DND-41 (cell line): ENCODE measurements at regions not wholly inside any gene's neighbourhood (a gene's known extent, or its start where the extent isn't known, plus 50 kb on each side); places are given as distances from the start of the nearest gene placed in this dataset.

Experiments used
- ATAC-seq: fragments of 200-7000 bp; cut with Tn5 transposase; 3 replicates; pipeline ENCODE4 v1.9.1; 2021; ENCODE audit warnings: low read depth; ENCODE audit not compliant: insufficient read depth
- DNase-seq: peaks from one replicate; pipeline ENCODE4 v3.0.0-alpha.2; 2020
- H2AFZ ChIP-seq: 2 replicates; pipeline ENCODE4 v1.6.0; 2012; ENCODE audit warnings: low read depth, low read length
- H3K27ac ChIP-seq: 2 replicates; pipeline ENCODE4 v1.5.1; 2012; ENCODE audit warnings: low read length, inconsistent platforms
- H3K27me3 ChIP-seq: fragments of 200-600 bp; sonication (generic); 2 replicates; pipeline ENCODE4 v1.6.0; 2012; ENCODE audit warnings: low read length, mild to moderate bottlenecking, inconsistent platforms; ENCODE audit not compliant: insufficient read depth, poor library complexity
- H3K36me3 ChIP-seq: 2 replicates; pipeline ENCODE4 v1.5.1; 2012; ENCODE audit warnings: low read length, inconsistent platforms; ENCODE audit not compliant: insufficient read depth
- H3K4me1 ChIP-seq: 2 replicates; pipeline ENCODE4 v1.5.1; 2012; ENCODE audit warnings: mild to moderate bottlenecking, low read length; ENCODE audit not compliant: insufficient read depth
- H3K4me2 ChIP-seq: 2 replicates; pipeline ENCODE4 v1.6.0; 2012; ENCODE audit warnings: mild to moderate bottlenecking, moderate library complexity, low read length, inconsistent platforms; ENCODE audit not compliant: insufficient read depth
- H3K4me3 ChIP-seq, 2 experiments: fragments of 200-600 bp in 1 of 2; shearing (Covaris generic) in 1 of 2; 2 replicates each; pipeline ENCODE4 v1.5.1; 2012 to 2016; ENCODE audit warnings: inconsistent platforms in 2 of 2, low read length in 2 of 2, mild to moderate bottlenecking in 2 of 2, low read depth in 1 of 2, moderate library complexity in 1 of 2
- H3K79me2 ChIP-seq: 2 replicates; pipeline ENCODE4 v1.6.0; 2012; ENCODE audit warnings: low read length, inconsistent platforms; ENCODE audit not compliant: insufficient read depth
- H3K9ac ChIP-seq: 2 replicates; pipeline ENCODE4 v1.6.0; 2012; ENCODE audit warnings: low read depth, mild to moderate bottlenecking, inconsistent platforms, low read length, moderate library complexity
- H3K9me3 ChIP-seq: 2 replicates; pipeline ENCODE4 v1.5.1; 2012; ENCODE audit warnings: low read length, moderate library complexity, mild to moderate bottlenecking, inconsistent platforms; ENCODE audit not compliant: insufficient read depth, severe bottlenecking
- H4K20me1 ChIP-seq: 2 replicates; pipeline ENCODE4 v1.6.0; 2012; ENCODE audit warnings: low read length; ENCODE audit not compliant: insufficient read depth
- CTCF ChIP-seq: IDR thresholded peaks from 2 replicates; pipeline ENCODE4 v1.5.1; 2012; ENCODE audit warnings: borderline replicate concordance, low read length, moderate library complexity, mild to moderate bottlenecking; ENCODE audit not compliant: poor library complexity, severe bottlenecking; ENCODE audit errors: extremely low read depth
- EZH2 ChIP-seq: IDR thresholded peaks from 3 replicates; pipeline ENCODE4 v1.6.1; 2012; ENCODE audit warnings: borderline replicate concordance, low read depth, mild to moderate bottlenecking, moderate library complexity, low read length, inconsistent platforms; ENCODE audit not compliant: severe bottlenecking

DNA sequence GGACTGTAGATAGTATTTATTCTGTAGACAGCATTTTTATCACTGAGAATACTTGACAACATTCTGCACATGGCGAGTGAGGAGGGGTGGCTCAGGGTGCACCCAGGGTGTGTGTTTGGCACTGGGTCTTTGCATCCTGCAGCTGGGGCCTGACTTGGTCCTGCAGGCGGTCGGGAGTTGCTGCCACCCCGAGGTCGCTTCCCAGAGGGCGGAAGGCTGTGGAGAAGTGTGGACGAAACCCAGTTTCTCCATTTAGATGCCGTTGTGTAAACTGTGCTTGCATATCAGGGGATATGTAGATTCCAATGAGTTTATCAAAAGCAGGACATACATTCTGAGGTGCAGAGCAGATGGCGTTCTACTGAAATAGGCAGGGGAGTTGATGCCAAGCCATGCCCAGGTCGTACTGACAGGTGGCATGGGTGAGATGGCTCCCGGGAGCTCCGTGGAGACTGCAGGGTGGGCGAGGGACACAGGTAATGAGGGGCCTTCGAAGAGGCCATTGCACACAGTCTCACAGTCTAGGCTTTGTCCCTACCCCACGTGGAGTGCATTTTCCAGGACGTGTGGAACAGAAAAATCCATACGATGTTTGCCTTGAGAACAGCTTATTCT is 74.5 kb downstream of the RTP5 start:
- no peak overlapping the region for H3K27ac ChIP-seq
- ATAC-seq (no peak), DNase-seq (no peak)
- H3K4me1 ChIP-seq = no peaks in the 10 kb centered on the region
- no peaks in the 10 kb centered on the region for H3K36me3 ChIP-seq
- H3K9me3 ChIP-seq = no peaks in the 10 kb centered on the region
- no peak overlapping the region for H2AFZ ChIP-seq
- peaks cover 47% of the 10 kb centered on the region for H4K20me1 ChIP-seq
- H3K27me3 ChIP-seq = no peaks in the 10 kb centered on the region
- H3K79me2 ChIP-seq = peaks cover 3% of the 10 kb centered on the region; the same call in 1 of the 2 replicates
- TF ChIP-seq EZH2 (no peak), CTCF (no peak)
- no peak overlapping the region for H3K4me3 ChIP-seq
- H3K4me2 ChIP-seq = no peak overlapping the region
- no peak overlapping the region for H3K9ac ChIP-seq

DNA sequence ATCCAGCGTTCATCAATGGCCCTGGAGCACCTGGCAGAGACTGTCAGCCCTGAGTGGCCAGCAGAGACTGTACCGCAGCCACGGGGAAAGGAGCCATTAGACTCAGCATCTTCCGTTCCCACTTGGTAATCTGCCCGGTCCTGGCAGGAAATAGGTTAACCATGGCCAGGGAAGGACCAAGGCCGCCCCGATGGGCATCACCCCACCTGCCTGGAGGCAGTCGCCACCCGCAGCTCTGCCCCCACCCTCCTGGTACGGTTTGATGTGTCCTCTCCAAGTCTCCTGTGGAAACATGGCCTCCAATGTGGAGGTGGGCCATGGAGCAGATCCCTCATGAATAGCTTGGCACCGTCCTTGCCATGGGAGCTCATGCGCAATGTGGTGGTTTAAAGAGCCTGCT is 75.3 kb downstream of the RTP5 start:
- TF ChIP-seq EZH2 = no peak
- TF ChIP-seq CTCF = no peak
- no peak overlapping the region for H2AFZ ChIP-seq
- no peaks in the 10 kb centered on the region for H3K27me3 ChIP-seq
- DNase-seq (no peak), ATAC-seq (no peak)
- H3K4me1 ChIP-seq = no peaks in the 10 kb centered on the region
- H3K79me2 ChIP-seq = peaks cover 3% of the 10 kb centered on the region; the same call in 1 of the 2 replicates
- H3K4me3 ChIP-seq = no peak overlapping the region
- H3K9me3 ChIP-seq = no peaks in the 10 kb centered on the region
- no peak overlapping the region for H3K27ac ChIP-seq
- no peaks in the 10 kb centered on the region for H3K36me3 ChIP-seq
- no peak overlapping the region for H3K9ac ChIP-seq
- H4K20me1 ChIP-seq = peaks cover 55% of the 10 kb centered on the region
- H3K4me2 ChIP-seq = no peak overlapping the region

DNA sequence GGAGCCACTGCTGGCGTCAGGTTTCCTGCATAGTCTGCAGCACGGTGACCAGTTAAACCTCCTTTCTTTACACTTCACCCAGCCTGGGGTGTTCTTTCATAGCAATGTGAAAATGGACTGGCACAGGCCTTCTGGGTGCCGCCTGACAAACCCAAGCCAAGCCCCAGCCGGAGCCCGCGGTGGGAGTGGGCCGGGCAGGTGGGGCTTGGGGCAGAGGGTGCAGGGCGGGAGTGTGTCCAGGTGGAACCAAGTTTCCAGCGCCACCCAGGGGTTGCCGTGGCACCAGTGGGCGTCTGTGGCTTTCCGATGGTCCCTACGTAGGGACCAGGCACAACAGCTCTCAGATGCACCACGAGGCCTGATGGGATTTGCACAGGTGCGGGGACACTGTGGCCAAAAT is 75.8 kb downstream of the RTP5 start:
- peaks cover 59% of the 10 kb centered on the region for H4K20me1 ChIP-seq
- no peaks in the 10 kb centered on the region for H3K9me3 ChIP-seq

More for the DNA sequence above, 75.8 kb downstream of the RTP5 start:
- no peaks in the 10 kb centered on the region for H3K36me3 ChIP-seq
- H3K9ac ChIP-seq = no peak overlapping the region
- H3K4me2 ChIP-seq = no peak overlapping the region
- H3K79me2 ChIP-seq = peaks cover 3% of the 10 kb centered on the region; the same call in 1 of the 2 replicates
- TF ChIP-seq EZH2 (no peak), CTCF (no peak)
- DNase-seq = no peak
- no peak overlapping the region for H3K4me3 ChIP-seq
- H3K27ac ChIP-seq = no peak overlapping the region
- ATAC-seq = no peak
- H2AFZ ChIP-seq = no peak overlapping the region
- no peaks in the 10 kb centered on the region for H3K27me3 ChIP-seq
- H3K4me1 ChIP-seq = no peaks in the 10 kb centered on the region
